Spinal cord (tissue), 9 donors: ENCODE measurements at regions not wholly inside any gene's neighbourhood (a gene's known extent, or its start where the extent isn't known, plus 50 kb on each side); places are given as distances from the start of the nearest gene placed in this dataset.
A peak's percentile ranks its signal among the peaks of the same experiment; 100 is the strongest.

Experiments
- DNase-seq, 6 donors: peaks; one replicate each; pipeline versions ENCODE4 v3.0.0 to v3.0.0-alpha.2; 2013 to 2015; ENCODE audit warnings: low spot score in 6 of 6, low read depth in 4 of 6
- H3K27ac ChIP-seq: one replicate; pipeline ENCODE4 v1.5.1; 2013; ENCODE audit warnings: low read depth, low read length, control low read depth
- H3K27me3 ChIP-seq: one replicate; pipeline ENCODE4 v1.6.1; 2013; ENCODE audit warnings: low read length; ENCODE audit not compliant: control insufficient read depth, insufficient read depth
- H3K36me3 ChIP-seq: one replicate; pipeline ENCODE4 v1.6.1; 2013; ENCODE audit warnings: low read length; ENCODE audit not compliant: control insufficient read depth, insufficient read depth
- H3K4me1 ChIP-seq: one replicate; pipeline ENCODE4 v1.6.1; 2013; ENCODE audit warnings: low read length; ENCODE audit not compliant: control insufficient read depth, insufficient read depth
- H3K4me3 ChIP-seq: one replicate; pipeline ENCODE4 v1.5.1; 2013; ENCODE audit warnings: low read depth, low read length, control low read depth
- H3K9me3 ChIP-seq: one replicate; pipeline ENCODE4 v1.6.1; 2013; ENCODE audit warnings: low read length; ENCODE audit not compliant: control insufficient read depth, insufficient read depth
- WGBS: methylation state at CpG from one replicate; pipeline ENCODE4 v1.1.5; 2013; ENCODE audit warnings: missing lambda C conversion rate; ENCODE audit not compliant: insufficient coverage; 5-methylcytosine and 5-hydroxymethylcytosine counted together
- donor health status: healthy.

GRCh38 chr1:56031001-56031400 lies 548.4 kb downstream of the PLPP3 start:
- H3K4me3 ChIP-seq: no peak overlapping the region
- no peaks in the 10 kb centered on the region for H3K9me3 ChIP-seq
- peak in 1 of 6 donors; percentile 12 for DNase-seq
- H3K27me3 ChIP-seq: no peaks in the 10 kb centered on the region
- no peak overlapping the region for H3K27ac ChIP-seq
- no peaks in the 10 kb centered on the region for H3K4me1 ChIP-seq
- 100% methylated on average over 1 of the region's 3 CpGs for WGBS
- H3K36me3 ChIP-seq: no peaks in the 10 kb centered on the region

- no peaks in the 10 kb centered on the region for H3K36me3 ChIP-seq
- no peak overlapping the region for H3K4me3 ChIP-seq
- H3K9me3 ChIP-seq: no peaks in the 10 kb centered on the region
- no peaks in the 10 kb centered on the region for H3K27me3 ChIP-seq
- no peaks in the 10 kb centered on the region for H3K4me1 ChIP-seq
- no peak for DNase-seq
- H3K27ac ChIP-seq: no peak overlapping the region
- WGBS: 87% methylated on average over 3 of the region's 4 CpGs
These were observed 549.9 kb downstream of the PLPP3 start for GRCh38 chr1:56029319-56030003.

GRCh38 chr1:56028911-56029310 lies 550.5 kb downstream of the PLPP3 start:
- H3K36me3 ChIP-seq: no peaks in the 10 kb centered on the region
- no peak overlapping the region for H3K4me3 ChIP-seq
- no peaks in the 10 kb centered on the region for H3K9me3 ChIP-seq
- no peaks in the 10 kb centered on the region for H3K27me3 ChIP-seq
- no CpG with 5 or more reads among the region's 1 CpG for WGBS
- no peak overlapping the region for H3K27ac ChIP-seq
- DNase-seq: no peak
- H3K4me1 ChIP-seq: no peaks in the 10 kb centered on the region

- WGBS: 100% methylated on average over 1 of the region's 1 CpG
- no peaks in the 10 kb centered on the region for H3K36me3 ChIP-seq
- H3K27ac ChIP-seq: no peak overlapping the region
- H3K27me3 ChIP-seq: no peaks in the 10 kb centered on the region
- no peaks in the 10 kb centered on the region for H3K9me3 ChIP-seq
- no peaks in the 10 kb centered on the region for H3K4me1 ChIP-seq
- H3K4me3 ChIP-seq: no peak overlapping the region
- DNase-seq: no peak
These were observed 551.1 kb downstream of the PLPP3 start for GRCh38 chr1:56028244-56028643.

- no peaks in the 10 kb centered on the region for H3K4me1 ChIP-seq
- no peak overlapping the region for H3K27ac ChIP-seq
- H3K4me3 ChIP-seq: no peak overlapping the region
- no peaks in the 10 kb centered on the region for H3K27me3 ChIP-seq
- WGBS: no CpG with 5 or more reads among the region's 3 CpGs
- no peaks in the 10 kb centered on the region for H3K36me3 ChIP-seq
- H3K9me3 ChIP-seq: no peaks in the 10 kb centered on the region
- DNase-seq: no peak
These were observed 553.4 kb downstream of the PLPP3 start for GRCh38 chr1:56025942-56026341.

GRCh38 chr1:56024155-56024554 lies 555.2 kb downstream of the PLPP3 start:
- WGBS: 100% methylated on average over 3 of the region's 5 CpGs
- H3K9me3 ChIP-seq: no peaks in the 10 kb centered on the region
- H3K27me3 ChIP-seq: no peaks in the 10 kb centered on the region
- no peak for DNase-seq
- no peaks in the 10 kb centered on the region for H3K36me3 ChIP-seq
- no peak overlapping the region for H3K27ac ChIP-seq
- no peaks in the 10 kb centered on the region for H3K4me1 ChIP-seq
- no peak overlapping the region for H3K4me3 ChIP-seq

GRCh38 chr1:56019922-56020321 lies 559.4 kb downstream of the PLPP3 start:
- Histone ChIP-seq H3K36me3 (no peaks in the 10 kb centered on the region), H3K27me3 (no peaks in the 10 kb centered on the region), H3K9me3 (no peaks in the 10 kb centered on the region), H3K4me1 (no peaks in the 10 kb centered on the region), H3K4me3 (no peak overlapping the region), H3K27ac (no peak overlapping the region)
- no CpG with 5 or more reads among the region's 2 CpGs for WGBS
- no peak for DNase-seq

- Histone ChIP-seq H3K27me3 (no peaks in the 10 kb centered on the region), H3K9me3 (no peaks in the 10 kb centered on the region), H3K27ac (no peak overlapping the region), H3K4me3 (no peak overlapping the region), H3K4me1 (no peaks in the 10 kb centered on the region), H3K36me3 (no peaks in the 10 kb centered on the region)
- no peak for DNase-seq
These were observed 559.9 kb downstream of the PLPP3 start for GRCh38 chr1:56019472-56019871.

- no peak overlapping the region for H3K27ac ChIP-seq
- no peak for DNase-seq
- WGBS: no CpG with 5 or more reads among the region's 2 CpGs
- no peaks in the 10 kb centered on the region for H3K9me3 ChIP-seq
- H3K4me3 ChIP-seq: no peak overlapping the region
- no peaks in the 10 kb centered on the region for H3K36me3 ChIP-seq
- H3K4me1 ChIP-seq: no peaks in the 10 kb centered on the region
- H3K27me3 ChIP-seq: no peaks in the 10 kb centered on the region
These were observed 562.0 kb downstream of the PLPP3 start for GRCh38 chr1:56017336-56017735.

- H3K36me3 ChIP-seq: no peaks in the 10 kb centered on the region
These were observed 575.5 kb downstream of the PLPP3 start for GRCh38 chr1:56003846-56004245.

More at GRCh38 chr1:56003846-56004245, 575.5 kb downstream of the PLPP3 start:
- Histone ChIP-seq H3K4me3 (no peak overlapping the region), H3K27me3 (no peaks in the 10 kb centered on the region), H3K27ac (no peak overlapping the region), H3K9me3 (peaks cover 1% of the 10 kb centered on the region), H3K4me1 (no peaks in the 10 kb centered on the region)
- no peak for DNase-seq
- WGBS: no CpG with 5 or more reads among the region's 1 CpG
